Endothelial cell of umbilical vein (primary cell): ENCODE measurements at regions not wholly inside any gene's neighbourhood (a gene's known extent, or its start where the extent isn't known, plus 50 kb on each side); places are given as distances from the start of the nearest gene placed in this dataset.

Source experiments
- CTCF ChIP-seq, 2 donors: IDR thresholded peaks; 1 replicate in 1 of 2; 2 replicates in 1 of 2; pipeline ENCODE4 v1.5.1; 2011; ENCODE audit warnings: low read length in 2 of 2, mild to moderate bottlenecking in 2 of 2, moderate library complexity in 2 of 2, control low read depth in 1 of 2, inconsistent platforms in 1 of 2, low read depth in 1 of 2; ENCODE audit not compliant: insufficient read depth in 1 of 2; ENCODE audit errors: extremely low read depth in 1 of 2
- POLR2A ChIP-seq: IDR thresholded peaks from 2 replicates; pipeline ENCODE4 v1.6.1; 2012; ENCODE audit warnings: low read depth, mild to moderate bottlenecking, control low read depth, low read length

- TF ChIP-seq CTCF (IDR thresholded peaks at IDR 0.05; ENCODE audit: extremely low read depth in 1 of 2, insufficient read depth in 1 of 2, low read depth in 1 of 2, low read length in 2 of 2) = no peak
- TF ChIP-seq POLR2A = no peak
Measured at GRCh38 chr7:31462636-31463035, 51.3 kb upstream of the ITPRID1 start.
